H1 (cell line): ENCODE measurements at regions not wholly inside any gene's neighbourhood (a gene's known extent, or its start where the extent isn't known, plus 50 kb on each side); places are given as distances from the start of the nearest gene placed in this dataset.
A peak's percentile ranks its signal among the peaks of the same experiment; 100 is the strongest.

Experiments
- CTCF ChIA-PET: fragments of 300-600 bp; sonication (Branson Sonifier 250); formaldehyde crosslinking; loops from one replicate; lab custom pipeline; 2021; ENCODE audit not compliant: partially characterized antibody; lab: Charles Lee
- POLR2A ChIA-PET: fragments of 300-600 bp; sonication (Branson Sonifier 250); formaldehyde crosslinking; loops from one replicate; lab custom pipeline; 2021; ENCODE audit warnings: inconsistent platforms; ENCODE audit not compliant: partially characterized antibody; lab: Charles Lee
- DNase-seq, 2 experiments: peaks; one replicate each; pipeline versions ENCODE4 v3.0.0 to v3.0.0-alpha.2; 2010 to 2022; ENCODE audit warnings: low spot score in 2 of 2, low read depth in 1 of 2, mixed read lengths in 1 of 2
- FAIRE-seq: peaks from 2 replicates; lab custom pipeline; 2011; peaks lifted over from hg19 to GRCh38; lab: Jason Lieb, UNC
- H2AFZ ChIP-seq: 2 replicates; pipeline ENCODE4 v1.8.1; 2012; ENCODE audit warnings: low read length, inconsistent platforms
- H2AK5ac ChIP-seq: 2 replicates; pipeline ENCODE4 v1.6.1; 2013; ENCODE audit warnings: low read depth, low read length
- H2BK120ac ChIP-seq: replicated peaks from 2 replicates; pipeline ENCODE3; 2013; ENCODE audit warnings: low read depth, low read length, inconsistent platforms
- H2BK12ac ChIP-seq: 2 replicates; pipeline ENCODE4 v1.6.1; 2013; ENCODE audit warnings: low read depth, low read length
- H2BK15ac ChIP-seq: 2 replicates; pipeline ENCODE4 v1.6.1; 2013; ENCODE audit warnings: low read length
- H2BK20ac ChIP-seq: 2 replicates; pipeline ENCODE4 v1.6.1; 2013; ENCODE audit warnings: low read length
- H2BK5ac ChIP-seq: 2 replicates; pipeline ENCODE4 v1.6.1; 2013; ENCODE audit warnings: low read depth, low read length
- H3K14ac ChIP-seq: 2 replicates; pipeline ENCODE4 v1.6.1; 2013; ENCODE audit warnings: inconsistent platforms; ENCODE audit not compliant: insufficient read length
- H3K18ac ChIP-seq: 2 replicates; pipeline ENCODE4 v1.6.1; 2013; ENCODE audit warnings: low read length; ENCODE audit errors: extremely low read depth
- H3K23ac ChIP-seq: 2 replicates; pipeline ENCODE4 v1.6.1; 2013; ENCODE audit warnings: inconsistent platforms; ENCODE audit not compliant: insufficient read length
- H3K23me2 ChIP-seq: 2 replicates; pipeline ENCODE4 v1.6.1; 2013; ENCODE audit warnings: low read depth, low read length
- H3K27ac ChIP-seq: 2 replicates; pipeline ENCODE4 v1.6.1; 2011; ENCODE audit warnings: low read depth, low read length, inconsistent platforms
- H3K27me3 ChIP-seq, 4 experiments: replicated peaks in 1 of 4; 1 replicate in 1 of 4; 2 replicates in 3 of 4; pipeline versions ENCODE4 v1.6.1 to v1.8.1; 2011 to 2013; ENCODE audit warnings: low read length in 3 of 4, mild to moderate bottlenecking in 3 of 4, inconsistent platforms in 2 of 4, mixed read lengths in 2 of 4, moderate library complexity in 1 of 4; ENCODE audit not compliant: control insufficient read depth in 3 of 4, insufficient read depth in 3 of 4; ENCODE audit errors: extremely low read depth in 1 of 4
- H3K36me3 ChIP-seq, 4 experiments: 2 replicates each; pipeline versions ENCODE4 v1.6.1 to v1.8.1; 2011 to 2013; ENCODE audit warnings: mild to moderate bottlenecking in 4 of 4, low read length in 3 of 4, moderate library complexity in 2 of 4, control low read depth in 1 of 4, inconsistent platforms in 1 of 4; ENCODE audit not compliant: insufficient read depth in 4 of 4, control insufficient read depth in 2 of 4
- H3K4ac ChIP-seq: replicated peaks from 2 replicates; pipeline ENCODE3; 2013; ENCODE audit warnings: low read length, low read depth, mixed read lengths, inconsistent platforms; ENCODE audit not compliant: insufficient read length
- H3K4me1 ChIP-seq, 4 experiments: replicated peaks in 1 of 4; 1 replicate in 1 of 4; 2 replicates in 3 of 4; pipeline versions ENCODE4 v1.6.1 to v1.8.1; 2011 to 2013; ENCODE audit warnings: low read length in 3 of 4, inconsistent platforms in 2 of 4, mixed read lengths in 1 of 4; ENCODE audit not compliant: insufficient read depth in 4 of 4, control insufficient read depth in 3 of 4
- H3K4me2 ChIP-seq, 2 experiments: 2 replicates each; pipeline versions ENCODE4 v1.6.1 to v1.8.1; 2011 to 2013; ENCODE audit warnings: low read depth in 2 of 2, low read length in 2 of 2, control low read depth in 1 of 2, inconsistent platforms in 1 of 2, mild to moderate bottlenecking in 1 of 2; ENCODE audit not compliant: insufficient read depth in 1 of 2
- H3K4me3 ChIP-seq, 4 experiments: fragments of 200-600, 300-600 bp in 1 of 4; sonication (generic), shearing (Covaris generic), sonication (Bioruptor Twin) in 1 of 4; 2 replicates each; pipeline versions ENCODE4 v1.5.1 to v1.8.1; 2011 to 2016; ENCODE audit warnings: low read length in 4 of 4, low read depth in 3 of 4, control low read depth in 2 of 4, inconsistent platforms in 2 of 4, mild to moderate bottlenecking in 2 of 4, mixed read lengths in 1 of 4, moderate library complexity in 1 of 4; ENCODE audit not compliant: insufficient read depth in 2 of 4; ENCODE audit errors: extremely low read depth in 1 of 4
- H3K56ac ChIP-seq: replicated peaks from 2 replicates; pipeline ENCODE3; 2013; ENCODE audit warnings: low read depth, mild to moderate bottlenecking, mixed read lengths, low read length, inconsistent platforms; ENCODE audit not compliant: insufficient read length
- H3K79me1 ChIP-seq: 2 replicates; pipeline ENCODE4 v1.6.1; 2013; ENCODE audit warnings: low read depth, low read length, control low read depth
- H3K79me2 ChIP-seq, 2 experiments: 2 replicates each; pipeline versions ENCODE4 v1.6.1 to v1.8.1; 2012 to 2013; ENCODE audit warnings: low read length in 2 of 2, mild to moderate bottlenecking in 2 of 2, inconsistent platforms in 1 of 2; ENCODE audit not compliant: insufficient read depth in 2 of 2, control insufficient read depth in 1 of 2
- H3K9ac ChIP-seq, 4 experiments: replicated peaks in 1 of 4; 1 replicate in 1 of 4; 2 replicates in 3 of 4; pipeline versions ENCODE4 v1.6.1 to v1.8.1; 2011 to 2013; ENCODE audit warnings: low read depth in 3 of 4, low read length in 3 of 4, control low read depth in 2 of 4, mild to moderate bottlenecking in 2 of 4, moderate library complexity in 2 of 4, inconsistent platforms in 1 of 4; ENCODE audit errors: extremely low read depth in 1 of 4
- H3K9me3 ChIP-seq, 2 experiments: 2 replicates each; pipeline versions ENCODE4 v1.6.1 to v1.8.1; 2012 to 2013; ENCODE audit warnings: mild to moderate bottlenecking in 2 of 2, moderate library complexity in 2 of 2, control low read depth in 1 of 2, inconsistent platforms in 1 of 2, low read depth in 1 of 2, low read length in 1 of 2, mixed read lengths in 1 of 2; ENCODE audit not compliant: insufficient read depth in 2 of 2
- H4K20me1 ChIP-seq, 2 experiments: replicated peaks in 1 of 2; 2 replicates each; pipeline versions ENCODE3 to v1.8.1; 2011 to 2013; ENCODE audit warnings: inconsistent platforms in 2 of 2, low read length in 2 of 2, mild to moderate bottlenecking in 1 of 2; ENCODE audit not compliant: insufficient read depth in 2 of 2, control insufficient read depth in 1 of 2
- H4K5ac ChIP-seq: 2 replicates; pipeline ENCODE4 v1.6.1; 2013; ENCODE audit warnings: low read length, low read depth, mixed read lengths, inconsistent platforms; ENCODE audit not compliant: insufficient read length
- H4K8ac ChIP-seq: 2 replicates; pipeline ENCODE4 v1.8.0; 2013; ENCODE audit warnings: mild to moderate bottlenecking, moderate library complexity, low read length, inconsistent platforms; ENCODE audit not compliant: insufficient read depth; ENCODE audit errors: extremely low read depth
- H4K91ac ChIP-seq: replicated peaks from 2 replicates; pipeline ENCODE3; 2013; ENCODE audit warnings: low read length, mixed read lengths, inconsistent platforms; ENCODE audit not compliant: insufficient read length
- ASH2L ChIP-seq: fragments of 200-600, 300-600 bp; sonication (generic); IDR thresholded peaks from one replicate; pipeline ENCODE4 v1.7.1; 2017; ENCODE audit warnings: low read length
- MAFK ChIP-seq: IDR thresholded peaks from 2 replicates; pipeline ENCODE4 v1.6.1; 2012; ENCODE audit warnings: low read depth, mild to moderate bottlenecking, improper control_type of control experiment, low read length
- WGBS, 2 experiments: shearing (Covaris generic) in 1 of 2; methylation state at CpG; one replicate each; pipeline versions ENCODE4 v1.1.6 to v1.1.7; 2013 to 2015; ENCODE audit warnings: low lambda C conversion rate in 2 of 2, mixed read lengths in 2 of 2, inconsistent platforms in 1 of 2, low coverage in 1 of 2, missing lambda C conversion rate in 1 of 2; ENCODE audit not compliant: insufficient replicate concordance in 2 of 2, insufficient coverage in 1 of 2, insufficient read length in 1 of 2; ENCODE audit errors: extremely low coverage in 1 of 2, missing lambda C conversion rate in 1 of 2; 5-methylcytosine and 5-hydroxymethylcytosine counted together

- DNase-seq (no peak), FAIRE-seq (no peak)
- no peak overlapping the region for H3K9ac ChIP-seq
- H3K36me3 ChIP-seq, result no peaks in the 10 kb centered on the region
- no peak overlapping the region for H4K91ac ChIP-seq
- H2AFZ ChIP-seq, result peak overlapping the region; percentile 41; the same call in 1 of the 2 replicates
- no peak overlapping the region for H2AK5ac ChIP-seq
- peaks cover 0 to 2% of the 10 kb centered on the region in 2 experiments; a peak in 1 of 4 replicates for H3K9me3 ChIP-seq
- H3K4me2 ChIP-seq, result no peak overlapping the region
- no peak overlapping the region for H2BK20ac ChIP-seq
- H3K4ac ChIP-seq, result no peak overlapping the region
- no peaks in the 10 kb centered on the region for H3K27me3 ChIP-seq
- 90% methylated on average over 1 of the region's 1 CpG; no CpG with 5 or more reads in 1 of the 2 experiments for WGBS, 2 experiments
- no peaks in the 10 kb centered on the region for H4K20me1 ChIP-seq
- no peak overlapping the region for H3K56ac ChIP-seq
- no peak overlapping the region for H2BK120ac ChIP-seq
- H2BK5ac ChIP-seq, result no peak overlapping the region
- H3K14ac ChIP-seq, result no peak overlapping the region
- no peak overlapping the region for H2BK12ac ChIP-seq
- no peak overlapping the region for H2BK15ac ChIP-seq
- no peaks in the 10 kb centered on the region for H3K79me1 ChIP-seq
- ChIA-PET POLR2A (no interaction called here), CTCF (no interaction called here)
- no peak overlapping the region for H3K27ac ChIP-seq
- no peaks in the 10 kb centered on the region for H3K4me1 ChIP-seq
- no peak overlapping the region for H4K8ac ChIP-seq
- TF ChIP-seq MAFK (peak; percentile 3; the same call in 1 of the 2 replicates), ASH2L (no peak)
- H3K4me3 ChIP-seq, result no peak overlapping the region
- H3K23me2 ChIP-seq, result no peaks in the 10 kb centered on the region
- H3K23ac ChIP-seq, result no peak overlapping the region
- no peak overlapping the region for H3K18ac ChIP-seq
- no peaks in the 10 kb centered on the region for H3K79me2 ChIP-seq
- H4K5ac ChIP-seq, result no peak overlapping the region
Observed at GRCh38 chr13:78028960-78029359, 110.3 kb upstream of the EDNRB start.
